ENCODE measurements at regions not wholly inside any gene's neighbourhood (a gene's known extent, or its start where the extent isn't known, plus 50 kb on each side); places are given as distances from the start of the nearest gene placed in this dataset.

- Histone ChIP-seq H3K4me1 (replicated peaks in 1 of 2; ENCODE audit: control insufficient read depth in 2 of 2, insufficient read depth in 2 of 2, low read length in 2 of 2) (no peaks in the 10 kb centered on the region), H3K9me3 (replicated peaks; ENCODE audit: control insufficient read depth, insufficient read depth, low read depth, low read length) (no peaks in the 10 kb centered on the region), H3K79me2 (ENCODE audit: control insufficient read depth, insufficient read depth, low read length) (no peaks in the 10 kb centered on the region), H3K9me1 (ENCODE audit: control insufficient read depth, insufficient read depth, low read length) (no peaks in the 10 kb centered on the region), H3K27ac (ENCODE audit: extremely low read depth, low read depth, low read length) (no peak overlapping the region), H2AFZ (ENCODE audit: low read depth, low read length) (no peak overlapping the region), H3K4me3 (no peak overlapping the region), H3K27me3 (ENCODE audit: control insufficient read depth in 2 of 2, insufficient read depth in 2 of 2, low read length in 2 of 2) (no peaks in the 10 kb centered on the region), H3K4me2 (ENCODE audit: insufficient read depth, low read length) (no peak overlapping the region), H3K9ac (ENCODE audit: insufficient read depth in 1 of 2, low read depth in 2 of 2, low read length in 2 of 2) (no peak overlapping the region), H3K36me3 (ENCODE audit: control insufficient read depth, insufficient read depth, low read length) (no peaks in the 10 kb centered on the region), H4K20me1 (replicated peaks; ENCODE audit: control insufficient read depth, insufficient read depth, low read length) (no peaks in the 10 kb centered on the region)
- TF ChIP-seq ZBTB49 (CRISPR knock-in tag; IDR thresholded peaks at IDR 0.05; ENCODE audit: borderline replicate concordance): no peak
- TF ChIP-seq ELF1 (tag; IDR thresholded peaks at IDR 0.05): no peak
- TF ChIP-seq MLX (CRISPR knock-in tag; conservative IDR thresholded peaks at IDR 0.05): no peak
- no peak for TF ChIP-seq EZH2 (IDR thresholded peaks at IDR 0.05; ENCODE audit: borderline replicate concordance, low read depth, low read length)
- ChIA-PET POLR2A (no interaction called here), CTCF (ENCODE audit: low intra/inter-chr PET ratio) (no interaction called here)
- no TSS peak for BruUV-seq (replicated peaks)
- in situ Hi-C loops (cut with MboI): no loop called here
- ATAC-seq (no peak), FAIRE-seq (no peak), DNase-seq (ENCODE audit: extremely low read depth in 1 of 4, low spot score in 3 of 4) (no peak)
- WGBS (ENCODE audit: insufficient coverage, low coverage, missing lambda C conversion rate): no CpG with 5 or more reads among the region's 3 CpGs
- intact Hi-C loops (cut with micrococcal nuclease): no loop called here
Measured at GRCh38 chr9:29285818-29286217, 1712.5 kb upstream of the C9orf72 start.

Measured in K562 (cell line).